ENCODE measurements at regions not wholly inside any gene's neighbourhood (a gene's known extent, or its start where the extent isn't known, plus 50 kb on each side); places are given as distances from the start of the nearest gene placed in this dataset.

- POLR2A ChIA-PET, result no interaction called here
- CTCF ChIA-PET, result interaction anchor here (0.6 kb wide), 1 partner anchor 1822 kb away, joined by 3 read pairs; no protein-coding TSS in a partner anchor
- H3K36me3 Mint-ChIP-seq (ENCODE audit: low read depth), result no peaks in the 10 kb centered on the region
- intact Hi-C loops (cut with DNase I, micrococcal nuclease), result no loop called here
- ATAC-seq, result no peak
- H3K4me1 Mint-ChIP-seq, result no peaks in the 10 kb centered on the region
- no peaks in the 10 kb centered on the region for H3K9me3 Mint-ChIP-seq (ENCODE audit: low read depth)
- no peak overlapping the region for H3K27ac Mint-ChIP-seq
- no peak for DNase-seq
- no peak overlapping the region for H3K4me3 Mint-ChIP-seq
- peaks cover 24% of the 10 kb centered on the region for H3K27me3 Mint-ChIP-seq
Measured at GRCh38 chr9:17905366-17905765, 326.5 kb downstream of the SH3GL2 start.

GRCh38 chr9:17905781-17906175 lies 326.9 kb downstream of the SH3GL2 start:
- H3K27ac Mint-ChIP-seq, result no peak overlapping the region
- peaks cover under 1% of the 10 kb centered on the region for H3K9me3 Mint-ChIP-seq (ENCODE audit: low read depth)
- no peak overlapping the region for H3K4me3 Mint-ChIP-seq
- no peaks in the 10 kb centered on the region for H3K36me3 Mint-ChIP-seq (ENCODE audit: low read depth)
- CTCF ChIA-PET, result interaction anchor here (0.6 kb wide), 1 partner anchor 1823 kb away, joined by 3 read pairs; no protein-coding TSS in a partner anchor
- peaks cover 24% of the 10 kb centered on the region for H3K27me3 Mint-ChIP-seq
- no peaks in the 10 kb centered on the region for H3K4me1 Mint-ChIP-seq
- POLR2A ChIA-PET, result no interaction called here
- intact Hi-C loops (cut with DNase I, micrococcal nuclease), result no loop called here
- no peak for DNase-seq
- ATAC-seq, result no peak

- H3K4me1 Mint-ChIP-seq, result no peaks in the 10 kb centered on the region
- no peak overlapping the region for H3K27ac Mint-ChIP-seq
- ChIA-PET CTCF (interaction anchor here (0.6 kb wide), 1 partner anchor 1823 kb away, joined by 3 read pairs; no protein-coding TSS in a partner anchor), POLR2A (no interaction called here)
- H3K4me3 Mint-ChIP-seq, result no peak overlapping the region
- no peaks in the 10 kb centered on the region for H3K36me3 Mint-ChIP-seq (ENCODE audit: low read depth)
- DNase-seq (peak; percentile 6), ATAC-seq (no peak)
- intact Hi-C loops (cut with DNase I, micrococcal nuclease), result no loop called here
- peaks cover 1% of the 10 kb centered on the region for H3K9me3 Mint-ChIP-seq (ENCODE audit: low read depth)
- H3K27me3 Mint-ChIP-seq, result peaks cover 24% of the 10 kb centered on the region
Measured at GRCh38 chr9:17906176-17906840, 327.4 kb downstream of the SH3GL2 start.

GRCh38 chr9:17906841-17907778 lies 328.2 kb downstream of the SH3GL2 start:
- Mint-ChIP-seq H3K9me3 (ENCODE audit: low read depth) (peaks cover 1% of the 10 kb centered on the region), H3K4me1 (no peaks in the 10 kb centered on the region), H3K4me3 (no peak overlapping the region), H3K36me3 (ENCODE audit: low read depth) (no peaks in the 10 kb centered on the region), H3K27me3 (peaks cover 24% of the 10 kb centered on the region), H3K27ac (no peak overlapping the region)
- CTCF ChIA-PET, result no interaction called here
- intact Hi-C loops (cut with DNase I, micrococcal nuclease), result no loop called here
- no peak for ATAC-seq
- POLR2A ChIA-PET, result no interaction called here
- no peak for DNase-seq

- ATAC-seq (no peak), DNase-seq (no peak)
- ChIA-PET CTCF (no interaction called here), POLR2A (no interaction called here)
- H3K9me3 Mint-ChIP-seq (ENCODE audit: low read depth), result peaks cover 1% of the 10 kb centered on the region
- no peaks in the 10 kb centered on the region for H3K36me3 Mint-ChIP-seq (ENCODE audit: low read depth)
- peaks cover 24% of the 10 kb centered on the region for H3K27me3 Mint-ChIP-seq
- H3K4me1 Mint-ChIP-seq, result no peaks in the 10 kb centered on the region
- H3K27ac Mint-ChIP-seq, result no peak overlapping the region
- no peak overlapping the region for H3K4me3 Mint-ChIP-seq
- intact Hi-C loops (cut with DNase I, micrococcal nuclease), result no loop called here
Measured at GRCh38 chr9:17907779-17908508, 329.1 kb downstream of the SH3GL2 start.

GRCh38 chr9:17926246-17926645 lies 347.4 kb downstream of the SH3GL2 start:
- H3K27ac Mint-ChIP-seq, result no peak overlapping the region
- intact Hi-C loops (cut with DNase I, micrococcal nuclease), result no loop called here
- H3K4me3 Mint-ChIP-seq, result no peak overlapping the region
- no peaks in the 10 kb centered on the region for H3K36me3 Mint-ChIP-seq (ENCODE audit: low read depth)
- no peaks in the 10 kb centered on the region for H3K4me1 Mint-ChIP-seq
- H3K9me3 Mint-ChIP-seq (ENCODE audit: low read depth), result peaks cover 2% of the 10 kb centered on the region
- ATAC-seq (no peak), DNase-seq (no peak)
- POLR2A ChIA-PET, result no interaction called here
- CTCF ChIA-PET, result no interaction called here
- no peaks in the 10 kb centered on the region for H3K27me3 Mint-ChIP-seq

GRCh38 chr9:17927616-17928015 lies 348.8 kb downstream of the SH3GL2 start:
- H3K9me3 Mint-ChIP-seq (ENCODE audit: low read depth), result no peaks in the 10 kb centered on the region
- DNase-seq (no peak), ATAC-seq (no peak)
- no peak overlapping the region for H3K4me3 Mint-ChIP-seq
- H3K4me1 Mint-ChIP-seq, result no peaks in the 10 kb centered on the region
- CTCF ChIA-PET, result no interaction called here
- H3K27ac Mint-ChIP-seq, result no peak overlapping the region
- intact Hi-C loops (cut with DNase I, micrococcal nuclease), result no loop called here
- H3K27me3 Mint-ChIP-seq, result no peaks in the 10 kb centered on the region
- POLR2A ChIA-PET, result no interaction called here
- no peaks in the 10 kb centered on the region for H3K36me3 Mint-ChIP-seq (ENCODE audit: low read depth)

GRCh38 chr9:17928228-17928627 lies 349.4 kb downstream of the SH3GL2 start:
- Mint-ChIP-seq H3K27ac (no peak overlapping the region), H3K9me3 (ENCODE audit: low read depth) (no peaks in the 10 kb centered on the region), H3K4me3 (no peak overlapping the region), H3K4me1 (no peaks in the 10 kb centered on the region), H3K36me3 (ENCODE audit: low read depth) (no peaks in the 10 kb centered on the region), H3K27me3 (no peaks in the 10 kb centered on the region)
- DNase-seq (no peak), ATAC-seq (no peak)
- CTCF ChIA-PET, result no interaction called here
- intact Hi-C loops (cut with DNase I, micrococcal nuclease), result no loop called here
- POLR2A ChIA-PET, result no interaction called here

- no peaks in the 10 kb centered on the region for H3K4me1 Mint-ChIP-seq
- no peak for DNase-seq
- no peaks in the 10 kb centered on the region for H3K36me3 Mint-ChIP-seq (ENCODE audit: low read depth)
- ChIA-PET POLR2A (no interaction called here), CTCF (no interaction called here)
- intact Hi-C loops (cut with DNase I, micrococcal nuclease), result no loop called here
- H3K27ac Mint-ChIP-seq, result no peak overlapping the region
- no peak for ATAC-seq
- no peak overlapping the region for H3K4me3 Mint-ChIP-seq
- H3K27me3 Mint-ChIP-seq, result no peaks in the 10 kb centered on the region
- no peaks in the 10 kb centered on the region for H3K9me3 Mint-ChIP-seq (ENCODE audit: low read depth)
Measured at GRCh38 chr9:17928768-17929167, 349.9 kb downstream of the SH3GL2 start.

- no peak overlapping the region for H3K4me3 Mint-ChIP-seq
- ATAC-seq (no peak), DNase-seq (no peak)
- ChIA-PET POLR2A (no interaction called here), CTCF (no interaction called here)
- intact Hi-C loops (cut with DNase I, micrococcal nuclease), result no loop called here
- H3K36me3 Mint-ChIP-seq (ENCODE audit: low read depth), result no peaks in the 10 kb centered on the region
- no peak overlapping the region for H3K27ac Mint-ChIP-seq
- no peaks in the 10 kb centered on the region for H3K9me3 Mint-ChIP-seq (ENCODE audit: low read depth)
- H3K27me3 Mint-ChIP-seq, result no peaks in the 10 kb centered on the region
- H3K4me1 Mint-ChIP-seq, result no peaks in the 10 kb centered on the region
Measured at GRCh38 chr9:17929506-17929905, 350.6 kb downstream of the SH3GL2 start.

- intact Hi-C loops (cut with DNase I, micrococcal nuclease), result no loop called here
- H3K9me3 Mint-ChIP-seq (ENCODE audit: low read depth), result no peaks in the 10 kb centered on the region
- no peaks in the 10 kb centered on the region for H3K36me3 Mint-ChIP-seq (ENCODE audit: low read depth)
- H3K27ac Mint-ChIP-seq, result no peak overlapping the region
- POLR2A ChIA-PET, result no interaction called here
- no peaks in the 10 kb centered on the region for H3K27me3 Mint-ChIP-seq
- CTCF ChIA-PET, result no interaction called here
- ATAC-seq (no peak), DNase-seq (no peak)
- no peaks in the 10 kb centered on the region for H3K4me1 Mint-ChIP-seq
- no peak overlapping the region for H3K4me3 Mint-ChIP-seq
Measured at GRCh38 chr9:17930071-17930470, 351.2 kb downstream of the SH3GL2 start.

- Mint-ChIP-seq H3K9me3 (ENCODE audit: low read depth) (peaks cover 2% of the 10 kb centered on the region), H3K4me3 (no peak overlapping the region), H3K4me1 (no peaks in the 10 kb centered on the region), H3K36me3 (ENCODE audit: low read depth) (no peaks in the 10 kb centered on the region), H3K27me3 (no peaks in the 10 kb centered on the region), H3K27ac (no peak overlapping the region)
- ChIA-PET CTCF (no interaction called here), POLR2A (no interaction called here)
- intact Hi-C loops (cut with DNase I, micrococcal nuclease), result no loop called here
- ATAC-seq (no peak), DNase-seq (no peak)
Measured at GRCh38 chr9:17936365-17936764, 357.5 kb downstream of the SH3GL2 start.
